ENCODE measurements at regions not wholly inside any gene's neighbourhood (a gene's known extent, or its start where the extent isn't known, plus 50 kb on each side); places are given as distances from the start of the nearest gene placed in this dataset.
"Not testable (repeated sequence)": the region's sequence is repeated elsewhere in the genome, so short reads cannot be mapped to it uniquely, and the experiment has no call there.

GRCh38 chr2:235225261-235225660, 268.6 kb upstream of the AGAP1 start:
- no peak overlapping the region for H3K27ac ChIP-seq (ENCODE audit: low read depth in 2 of 2, low read length in 2 of 2)
- intact Hi-C loops (cut with DNase I), result no loop called here
- no peaks in the 10 kb centered on the region for H3K36me3 ChIP-seq (ENCODE audit: control insufficient read depth in 2 of 3, insufficient read depth in 3 of 3, low read length in 3 of 3)
- H3K4me1 ChIP-seq (ENCODE audit: control insufficient read depth in 2 of 3, insufficient read depth in 2 of 3, low read depth in 1 of 3, low read length in 3 of 3), result no peaks in the 10 kb centered on the region
- FAIRE-seq (no peak), DNase-seq (no peak)
- H3K9ac ChIP-seq (ENCODE audit: low read length in 3 of 3), result no peak overlapping the region
- no peaks in the 10 kb centered on the region for H3K9me3 ChIP-seq (ENCODE audit: control insufficient read depth in 2 of 3, insufficient read depth in 1 of 3, low read length in 3 of 3)
- TF ChIP-seq CTCF (IDR thresholded peaks at IDR 0.05; ENCODE audit: borderline replicate concordance, extremely low read depth, insufficient read depth), result no peak
- H3K4me3 ChIP-seq (ENCODE audit: low read length in 3 of 3), result no peak overlapping the region
- no peaks in the 10 kb centered on the region for H3K27me3 ChIP-seq (ENCODE audit: control insufficient read depth, insufficient read depth, low read length)

- intact Hi-C loops (cut with DNase I), result no loop called here
- Histone ChIP-seq H3K27me3 (ENCODE audit: control insufficient read depth, insufficient read depth, low read length) (no peaks in the 10 kb centered on the region), H3K4me3 (ENCODE audit: low read length in 3 of 3) (no peak overlapping the region), H3K9ac (ENCODE audit: low read length in 3 of 3) (no peak overlapping the region), H3K36me3 (ENCODE audit: control insufficient read depth in 2 of 3, insufficient read depth in 3 of 3, low read length in 3 of 3) (no peaks in the 10 kb centered on the region), H3K27ac (ENCODE audit: low read depth in 2 of 2, low read length in 2 of 2) (no peak overlapping the region), H3K4me1 (ENCODE audit: control insufficient read depth in 2 of 3, insufficient read depth in 2 of 3, low read depth in 1 of 3, low read length in 3 of 3) (peaks cover 0 to 4% (median 2%) of the 10 kb centered on the region in 3 donors), H3K9me3 (ENCODE audit: control insufficient read depth in 2 of 3, insufficient read depth in 1 of 3, low read length in 3 of 3) (no peaks in the 10 kb centered on the region)
- DNase-seq, result no peak
- TF ChIP-seq CTCF (IDR thresholded peaks at IDR 0.05; ENCODE audit: borderline replicate concordance, extremely low read depth, insufficient read depth), result no peak
- no peak for FAIRE-seq
Measured at GRCh38 chr2:235227590-235227989, 266.3 kb upstream of the AGAP1 start.

- H3K27ac ChIP-seq (ENCODE audit: low read depth in 2 of 2, low read length in 2 of 2); H3K4me3 ChIP-seq (ENCODE audit: low read length in 3 of 3); H3K4me1 ChIP-seq (ENCODE audit: control insufficient read depth in 2 of 3, insufficient read depth in 2 of 3, low read depth in 1 of 3, low read length in 3 of 3); intact Hi-C loops (cut with DNase I); H3K9ac ChIP-seq (ENCODE audit: low read length in 3 of 3); FAIRE-seq; DNase-seq; H3K36me3 ChIP-seq (ENCODE audit: control insufficient read depth in 2 of 3, insufficient read depth in 3 of 3, low read length in 3 of 3); H3K9me3 ChIP-seq (ENCODE audit: control insufficient read depth in 2 of 3, insufficient read depth in 1 of 3, low read length in 3 of 3); H3K27me3 ChIP-seq (ENCODE audit: control insufficient read depth, insufficient read depth, low read length): not testable (repeated sequence)
Measured at GRCh38 chr2:235228422-235228821, 265.4 kb upstream of the AGAP1 start.

- H3K36me3 ChIP-seq (ENCODE audit: control insufficient read depth in 2 of 3, insufficient read depth in 3 of 3, low read length in 3 of 3), result no peaks in the 10 kb centered on the region
- FAIRE-seq (no peak), DNase-seq (no peak)
- H3K27ac ChIP-seq (ENCODE audit: low read depth in 2 of 2, low read length in 2 of 2), result no peak overlapping the region
- intact Hi-C loops (cut with DNase I), result no loop called here
- H3K27me3 ChIP-seq (ENCODE audit: control insufficient read depth, insufficient read depth, low read length), result no peaks in the 10 kb centered on the region
- peaks cover 0 to 4% (median 2%) of the 10 kb centered on the region in 3 donors for H3K4me1 ChIP-seq (ENCODE audit: control insufficient read depth in 2 of 3, insufficient read depth in 2 of 3, low read depth in 1 of 3, low read length in 3 of 3)
- H3K9me3 ChIP-seq (ENCODE audit: control insufficient read depth in 2 of 3, insufficient read depth in 1 of 3, low read length in 3 of 3), result no peaks in the 10 kb centered on the region
- H3K4me3 ChIP-seq (ENCODE audit: low read length in 3 of 3), result no peak overlapping the region
- TF ChIP-seq CTCF (IDR thresholded peaks at IDR 0.05; ENCODE audit: borderline replicate concordance, extremely low read depth, insufficient read depth), result no peak
- no peak overlapping the region for H3K9ac ChIP-seq (ENCODE audit: low read length in 3 of 3)
Measured at GRCh38 chr2:235229236-235229635, 264.6 kb upstream of the AGAP1 start.
